NB4 (cell line): ENCODE measurements at regions not wholly inside any gene's neighbourhood (a gene's known extent, or its start where the extent isn't known, plus 50 kb on each side); places are given as distances from the start of the nearest gene placed in this dataset.

Experiments
- DNase-seq: peaks from one replicate; pipeline ENCODE4 v3.0.0; 2010; ENCODE audit warnings: low read depth
- H3K4me3 ChIP-seq: one replicate; pipeline ENCODE4 v1.5.1; 2011; ENCODE audit warnings: mild to moderate bottlenecking, low read depth, low read length, moderate library complexity
- CTCF ChIP-seq: IDR thresholded peaks from one replicate; pipeline ENCODE4 v1.5.1; 2012; ENCODE audit warnings: low read depth, low read length
- MAX ChIP-seq: IDR thresholded peaks from 2 replicates; pipeline ENCODE4 v1.6.1; 2011; ENCODE audit warnings: low read depth, low read length
- MYC ChIP-seq: IDR thresholded peaks from 2 replicates; pipeline ENCODE4 v1.6.1; 2011; ENCODE audit warnings: low read depth, low read length
- POLR2A ChIP-seq: IDR thresholded peaks from 2 replicates; pipeline ENCODE4 v1.6.1; 2011; ENCODE audit warnings: mild to moderate bottlenecking; ENCODE audit not compliant: insufficient read length; ENCODE audit errors: extremely low read depth

- H3K4me3 ChIP-seq, result no peak overlapping the region
- TF ChIP-seq MAX, result no peak
- no peak for TF ChIP-seq CTCF
- no peak for TF ChIP-seq MYC
- TF ChIP-seq POLR2A, result no peak
- no peak for DNase-seq
Measured at GRCh38 chr2:184294831-184295230, 303.5 kb upstream of the ZNF804A start.

- TF ChIP-seq POLR2A (no peak), MYC (no peak), MAX (no peak), CTCF (no peak)
- no peak for DNase-seq
- H3K4me3 ChIP-seq, result no peak overlapping the region
Measured at GRCh38 chr2:184297085-184297484, 301.2 kb upstream of the ZNF804A start.

GRCh38 chr2:184302506-184302905 is 295.8 kb upstream of the ZNF804A start:
- TF ChIP-seq MAX, result no peak
- TF ChIP-seq MYC, result no peak
- TF ChIP-seq POLR2A, result no peak
- no peak for TF ChIP-seq CTCF
- no peak overlapping the region for H3K4me3 ChIP-seq
- DNase-seq, result no peak

- no peak for TF ChIP-seq MAX
- TF ChIP-seq POLR2A, result no peak
- TF ChIP-seq MYC, result no peak
- no peak for TF ChIP-seq CTCF
- no peak overlapping the region for H3K4me3 ChIP-seq
- no peak for DNase-seq
Measured at GRCh38 chr2:184304006-184304405, 294.3 kb upstream of the ZNF804A start.

- H3K4me3 ChIP-seq, result no peak overlapping the region
- TF ChIP-seq MYC (no peak), POLR2A (no peak), CTCF (no peak), MAX (no peak)
- no peak for DNase-seq
Measured at GRCh38 chr2:184305105-184305504, 293.2 kb upstream of the ZNF804A start.

- no peak overlapping the region for H3K4me3 ChIP-seq
- no peak for TF ChIP-seq MAX
- TF ChIP-seq POLR2A, result no peak
- TF ChIP-seq CTCF, result no peak
- no peak for TF ChIP-seq MYC
- DNase-seq, result no peak
Measured at GRCh38 chr2:184308706-184309105, 289.6 kb upstream of the ZNF804A start.
